ENCODE measurements at regions not wholly inside any gene's neighbourhood (a gene's known extent, or its start where the extent isn't known, plus 50 kb on each side); places are given as distances from the start of the nearest gene placed in this dataset.
"Not testable (repeated sequence)": the region's sequence is repeated elsewhere in the genome, so short reads cannot be mapped to it uniquely, and the experiment has no call there.

- Histone ChIP-seq H3K9ac (no peak overlapping the region), H3K36me3 (no peaks in the 10 kb centered on the region), H3K4me3 (no peak overlapping the region), H3K4me1 (no peaks in the 10 kb centered on the region), H4K20me1 (no peaks in the 10 kb centered on the region), H3K9me3 (replicated peaks in 1 of 11) (peaks cover 0 to 8% (median 0%) of the 10 kb centered on the region in 11 experiments; a peak in 4 of 22 replicates), H3K27ac (no peak overlapping the region), H3K4me2 (no peak overlapping the region), H3K27me3 (no peaks in the 10 kb centered on the region)
- no peak for TF ChIP-seq Cebpa-rat (IDR thresholded peaks at IDR 0.05)
These were observed 762.7 kb upstream of the TMEFF2 start for GRCh38 chr2:192957425-192957824.

GRCh38 chr2:192953116-192953515, 758.4 kb upstream of the TMEFF2 start:
- H3K4me3 ChIP-seq = no peak overlapping the region
- no peak overlapping the region for H3K4me2 ChIP-seq
- H3K9me3 ChIP-seq (replicated peaks in 1 of 11) = no peaks in the 10 kb centered on the region
- TF ChIP-seq Cebpa-rat (IDR thresholded peaks at IDR 0.05) = no peak
- no peak overlapping the region for H3K27ac ChIP-seq
- H3K36me3 ChIP-seq = no peaks in the 10 kb centered on the region
- no peaks in the 10 kb centered on the region for H3K27me3 ChIP-seq
- H3K4me1 ChIP-seq = no peaks in the 10 kb centered on the region
- H4K20me1 ChIP-seq = no peaks in the 10 kb centered on the region
- H3K9ac ChIP-seq = no peak overlapping the region

GRCh38 chr2:192952245-192952644, 757.5 kb upstream of the TMEFF2 start:
- H4K20me1 ChIP-seq = no peaks in the 10 kb centered on the region
- TF ChIP-seq Cebpa-rat (IDR thresholded peaks at IDR 0.05) = peak in 2 of 11 experiments; percentile 56 to 64; a peak in 3 of 22 replicates
- H3K27ac ChIP-seq = no peak overlapping the region
- H3K4me1 ChIP-seq = no peaks in the 10 kb centered on the region
- no peaks in the 10 kb centered on the region for H3K27me3 ChIP-seq
- no peak overlapping the region for H3K4me2 ChIP-seq
- no peaks in the 10 kb centered on the region for H3K9me3 ChIP-seq (replicated peaks in 1 of 11)
- H3K4me3 ChIP-seq = no peak overlapping the region
- H3K9ac ChIP-seq = no peak overlapping the region
- no peaks in the 10 kb centered on the region for H3K36me3 ChIP-seq

GRCh38 chr2:192948316-192948715, 753.6 kb upstream of the TMEFF2 start:
- Histone ChIP-seq H3K4me3 (no peak overlapping the region), H3K36me3 (no peaks in the 10 kb centered on the region), H3K9ac (no peak overlapping the region), H3K27ac (no peak overlapping the region), H3K4me1 (no peaks in the 10 kb centered on the region), H3K4me2 (no peak overlapping the region), H4K20me1 (no peaks in the 10 kb centered on the region), H3K27me3 (no peaks in the 10 kb centered on the region), H3K9me3 (replicated peaks in 1 of 11) (no peaks in the 10 kb centered on the region)
- TF ChIP-seq Cebpa-rat (IDR thresholded peaks at IDR 0.05) = no peak

GRCh38 chr2:192947352-192947751, 752.6 kb upstream of the TMEFF2 start:
- no peak for TF ChIP-seq Cebpa-rat (IDR thresholded peaks at IDR 0.05)
- Histone ChIP-seq H3K9ac (no peak overlapping the region), H3K4me3 (no peak overlapping the region), H3K4me2 (no peak overlapping the region), H3K27ac (no peak overlapping the region), H3K9me3 (replicated peaks in 1 of 11) (no peaks in the 10 kb centered on the region), H3K4me1 (no peaks in the 10 kb centered on the region), H3K27me3 (no peaks in the 10 kb centered on the region), H4K20me1 (no peaks in the 10 kb centered on the region), H3K36me3 (no peaks in the 10 kb centered on the region)

- Histone ChIP-seq H3K27me3 (no peaks in the 10 kb centered on the region), H3K9me3 (replicated peaks in 1 of 11) (no peaks in the 10 kb centered on the region), H3K27ac (no peak overlapping the region), H3K9ac (no peak overlapping the region), H3K36me3 (no peaks in the 10 kb centered on the region), H4K20me1 (no peaks in the 10 kb centered on the region), H3K4me1 (no peaks in the 10 kb centered on the region), H3K4me3 (no peak overlapping the region), H3K4me2 (no peak overlapping the region)
- TF ChIP-seq Cebpa-rat (IDR thresholded peaks at IDR 0.05) = no peak
These were observed 746.0 kb upstream of the TMEFF2 start for GRCh38 chr2:192940767-192941166.

- Histone ChIP-seq H3K9ac (no peak overlapping the region), H4K20me1 (no peaks in the 10 kb centered on the region), H3K27me3 (no peaks in the 10 kb centered on the region), H3K27ac (no peak overlapping the region), H3K4me2 (no peak overlapping the region), H3K36me3 (no peaks in the 10 kb centered on the region), H3K4me3 (no peak overlapping the region), H3K9me3 (replicated peaks in 1 of 11) (no peaks in the 10 kb centered on the region), H3K4me1 (peaks cover 0 to 10% (median 0%) of the 10 kb centered on the region in 10 experiments; a peak in 4 of 20 replicates)
- no peak for TF ChIP-seq Cebpa-rat (IDR thresholded peaks at IDR 0.05)
These were observed 737.6 kb upstream of the TMEFF2 start for GRCh38 chr2:192932376-192932775.

- not testable (repeated sequence) for H3K27me3 ChIP-seq, H3K27ac ChIP-seq
These were observed 726.9 kb upstream of the TMEFF2 start for GRCh38 chr2:192921631-192922030.

GRCh38 chr2:192901446-192901845, 706.7 kb upstream of the TMEFF2 start:
- Histone ChIP-seq H3K36me3 (no peaks in the 10 kb centered on the region), H3K27ac (no peak overlapping the region), H3K27me3 (no peaks in the 10 kb centered on the region), H3K4me3 (no peak overlapping the region), H4K20me1 (no peaks in the 10 kb centered on the region), H3K4me1 (no peaks in the 10 kb centered on the region), H3K4me2 (no peak overlapping the region), H3K9me3 (replicated peaks in 1 of 11) (0 out of 22 replicates have a peak, but pooled peaks cover 0 to 7% (median 0%) of the 10 kb centered on the region in 11 experiments), H3K9ac (no peak overlapping the region)
- no peak for TF ChIP-seq Cebpa-rat (IDR thresholded peaks at IDR 0.05)

More at GRCh38 chr2:192921631-192922030, 726.9 kb upstream of the TMEFF2 start:
- H3K36me3 ChIP-seq, H3K9ac ChIP-seq, H3K4me2 ChIP-seq, H3K4me1 ChIP-seq, H3K4me3 ChIP-seq, H4K20me1 ChIP-seq: not testable (repeated sequence)
- peaks cover 0 to 11% (median 0%) of the 10 kb centered on the region in 11 experiments; a peak in 2 of 22 replicates for H3K9me3 ChIP-seq (replicated peaks in 1 of 11)

- Histone ChIP-seq H3K27ac (no peak overlapping the region), H3K9me3 (replicated peaks in 1 of 11) (0 out of 22 replicates have a peak, but pooled peaks cover 0 to under 1% (median 0%) of the 10 kb centered on the region in 11 experiments), H3K4me3 (no peak overlapping the region), H3K9ac (no peak overlapping the region), H4K20me1 (no peaks in the 10 kb centered on the region), H3K4me1 (no peaks in the 10 kb centered on the region), H3K27me3 (no peaks in the 10 kb centered on the region), H3K4me2 (no peak overlapping the region), H3K36me3 (no peaks in the 10 kb centered on the region)
- no peak for TF ChIP-seq Cebpa-rat (IDR thresholded peaks at IDR 0.05)
These were observed 704.7 kb upstream of the TMEFF2 start for GRCh38 chr2:192899466-192899865.

GRCh38 chr2:192893976-192894375, 699.2 kb upstream of the TMEFF2 start:
- peaks cover 0 to 11% (median 9%) of the 10 kb centered on the region in 11 experiments; a peak in 9 of 22 replicates for H3K9me3 ChIP-seq (replicated peaks in 1 of 11)
- H3K4me1 ChIP-seq, H3K36me3 ChIP-seq: not testable (repeated sequence)

More at GRCh38 chr2:192893976-192894375, 699.2 kb upstream of the TMEFF2 start:
- H3K4me3 ChIP-seq, H3K27me3 ChIP-seq, H3K9ac ChIP-seq, H3K4me2 ChIP-seq, H4K20me1 ChIP-seq, H3K27ac ChIP-seq: not testable (repeated sequence)
